ENCODE measurements at regions not wholly inside any gene's neighbourhood (a gene's known extent, or its start where the extent isn't known, plus 50 kb on each side); places are given as distances from the start of the nearest gene placed in this dataset.

GRCh38 chr15:81595752-81596151 lies 221.7 kb upstream of the TMC3 start:
- DNase-seq (ENCODE audit: low spot score), result no peak

GRCh38 chr15:81589671-81590070 lies 215.7 kb upstream of the TMC3 start:
- DNase-seq (ENCODE audit: low spot score), result no peak

DNA sequence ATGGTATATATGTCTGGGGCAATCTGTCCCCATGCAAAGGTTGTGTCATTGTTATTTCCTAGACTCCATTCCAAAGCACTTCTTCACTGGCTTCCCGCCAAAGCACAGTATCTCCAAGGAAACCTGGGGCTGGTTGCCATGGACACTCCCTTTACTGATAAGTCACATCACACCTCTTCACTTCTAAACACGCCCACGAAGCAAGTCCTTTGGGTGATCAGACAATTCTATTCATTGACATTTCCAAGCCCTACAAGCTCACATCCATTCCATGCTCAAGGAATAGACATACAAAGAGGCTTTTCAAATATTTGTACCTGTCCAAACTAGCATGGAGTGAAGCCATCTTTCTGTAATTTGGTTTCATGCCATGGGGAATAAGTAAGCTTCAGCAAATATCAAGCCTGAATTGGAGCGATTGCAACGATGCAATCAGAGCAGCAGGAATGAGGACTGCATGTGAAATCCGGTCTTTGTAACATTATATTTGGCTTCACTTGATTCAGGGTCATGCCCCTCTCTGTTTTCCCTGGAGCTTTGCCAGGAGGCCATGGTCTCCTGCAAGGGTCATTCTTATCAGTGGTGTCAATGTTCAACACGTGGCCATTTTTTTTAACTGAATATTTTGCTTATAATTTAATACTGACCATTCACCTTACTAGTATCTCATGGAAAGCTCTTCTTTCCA lies 201.6 kb upstream of the TMC3 start:
- DNase-seq (ENCODE audit: low spot score), result no peak

DNA sequence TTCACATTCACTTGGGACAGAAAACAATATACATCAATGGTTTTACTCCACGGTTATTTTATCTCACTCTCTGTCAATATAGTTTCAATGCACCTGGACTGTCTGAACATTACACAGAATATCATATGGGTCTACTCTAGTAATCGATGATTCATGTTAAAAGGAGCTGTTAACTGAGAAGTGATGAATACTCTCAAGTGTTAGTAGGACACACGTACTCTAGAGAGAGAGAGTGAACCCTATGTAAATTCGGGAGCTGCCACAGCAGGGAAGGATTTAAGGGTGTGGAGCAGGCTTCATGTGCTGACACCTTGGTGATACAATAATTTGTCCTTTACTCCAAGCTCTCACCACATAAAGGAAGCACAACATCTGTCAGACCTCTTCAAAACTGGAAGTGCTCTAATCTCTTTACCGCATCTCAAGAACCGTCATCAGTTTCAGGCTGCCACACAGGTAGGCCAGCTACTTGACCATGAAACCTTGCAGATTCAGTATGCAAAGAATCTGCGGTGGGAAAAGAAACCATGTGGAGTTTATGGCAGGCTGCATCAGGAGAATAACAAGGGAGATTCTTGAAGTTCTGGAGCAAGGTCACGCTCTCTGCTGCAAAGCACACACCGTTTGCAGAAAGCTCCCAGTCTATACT lies 199.2 kb upstream of the TMC3 start:
- no peak for DNase-seq (ENCODE audit: low spot score)

GRCh38 chr15:81572190-81572589 lies 198.2 kb upstream of the TMC3 start:
- no peak for DNase-seq (ENCODE audit: low spot score)

- DNase-seq (ENCODE audit: low spot score), result no peak
Measured at GRCh38 chr15:81569286-81570080, 195.5 kb upstream of the TMC3 start.

GRCh38 chr15:81567924-81568323 lies 193.9 kb upstream of the TMC3 start:
- no peak for DNase-seq (ENCODE audit: low spot score)

GRCh38 chr15:81562986-81563385 lies 189.0 kb upstream of the TMC3 start:
- DNase-seq (ENCODE audit: low spot score), result no peak

DNA sequence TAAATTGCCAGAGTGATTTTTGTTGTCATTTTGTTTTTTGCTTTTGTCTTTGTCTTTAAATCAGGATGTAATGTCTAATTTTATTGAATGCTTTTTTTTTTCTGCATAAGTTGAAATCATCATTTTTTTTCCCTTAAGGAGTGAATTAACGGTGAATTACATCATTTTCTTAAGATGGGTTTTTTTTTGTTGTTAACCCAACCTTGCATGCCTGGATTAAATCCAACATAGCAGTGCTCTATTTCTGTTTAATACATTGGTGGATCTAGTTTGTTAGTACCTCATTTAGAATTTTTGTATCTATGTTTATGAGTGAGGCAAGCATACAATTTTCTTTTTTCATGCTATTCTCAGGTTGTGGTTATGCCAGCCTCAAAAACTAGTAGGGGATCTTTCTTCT lies 186.4 kb upstream of the TMC3 start:
- DNase-seq (ENCODE audit: low spot score), result no peak

- DNase-seq (ENCODE audit: low spot score), result no peak
Measured at GRCh38 chr15:81558056-81558455, 184.0 kb upstream of the TMC3 start.

GRCh38 chr15:81555346-81555745 lies 181.3 kb upstream of the TMC3 start:
- no peak for DNase-seq (ENCODE audit: low spot score)

DNA sequence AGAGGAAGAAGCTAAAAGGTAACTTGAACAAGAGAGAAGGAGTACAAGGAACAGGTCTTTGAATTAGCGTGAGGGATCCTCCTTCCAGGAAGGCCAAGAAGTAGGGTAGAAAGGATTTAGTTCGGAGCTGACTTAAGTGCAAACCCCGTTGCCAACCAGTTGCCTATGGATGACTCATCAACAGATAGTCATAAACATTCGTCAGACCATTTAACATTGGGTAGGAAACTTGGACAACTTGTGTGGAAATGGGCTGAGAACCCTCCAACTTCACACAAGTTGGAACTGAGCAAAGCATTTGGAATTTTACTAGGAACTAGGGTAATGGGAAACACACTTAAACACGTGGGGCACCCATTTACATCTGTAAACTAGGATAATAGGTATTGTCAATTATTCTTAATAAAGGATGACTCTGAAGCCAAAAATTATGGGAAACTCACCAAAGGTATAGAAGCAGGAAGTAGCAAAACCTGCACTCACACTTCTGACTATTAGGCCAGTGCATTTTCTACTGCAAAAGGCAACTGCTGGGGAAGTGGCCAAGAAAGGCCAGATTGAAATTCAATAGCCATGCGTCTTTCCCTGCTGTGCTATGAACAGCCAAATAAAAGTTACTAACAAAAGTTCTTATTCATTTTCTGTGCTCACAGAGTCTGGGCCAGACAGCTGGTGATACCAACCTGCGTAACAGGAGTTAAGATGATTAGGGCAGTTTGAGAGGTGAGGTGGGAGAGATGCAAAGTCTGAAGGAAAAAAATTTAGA lies 174.5 kb upstream of the TMC3 start:
- DNase-seq (ENCODE audit: low spot score), result no peak

DNA sequence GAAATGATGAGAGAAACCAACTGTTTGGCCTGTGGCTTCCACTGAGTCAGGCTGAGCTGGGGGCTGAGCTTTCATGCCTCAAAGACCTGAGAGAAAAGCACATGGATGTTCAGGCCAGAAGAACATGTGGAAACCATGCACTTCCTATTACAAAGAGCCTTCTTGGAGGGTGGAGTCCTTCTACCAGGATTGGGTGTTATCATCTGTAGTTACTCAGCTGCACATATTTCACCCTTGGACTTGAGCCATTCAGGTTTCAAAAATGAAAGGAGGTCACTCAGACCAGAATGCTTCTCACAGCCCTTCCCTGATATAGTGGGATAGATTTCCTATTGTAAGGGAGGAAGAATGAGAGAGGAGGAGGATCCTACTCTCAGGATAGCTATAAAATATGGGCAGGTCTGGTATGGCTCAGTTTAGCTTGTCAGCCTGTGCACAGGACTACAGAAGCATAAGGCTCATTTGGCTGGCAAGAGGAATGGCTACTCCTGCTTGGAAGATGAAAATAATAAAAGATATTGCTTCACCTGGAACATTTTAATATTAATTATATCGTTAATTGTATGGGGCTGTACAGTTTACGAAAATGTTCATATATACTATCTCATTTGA lies 173.6 kb upstream of the TMC3 start:
- no peak for DNase-seq (ENCODE audit: low spot score)

- DNase-seq (ENCODE audit: low spot score), result no peak
Measured at GRCh38 chr15:81544385-81544784, 170.4 kb upstream of the TMC3 start.

DNA sequence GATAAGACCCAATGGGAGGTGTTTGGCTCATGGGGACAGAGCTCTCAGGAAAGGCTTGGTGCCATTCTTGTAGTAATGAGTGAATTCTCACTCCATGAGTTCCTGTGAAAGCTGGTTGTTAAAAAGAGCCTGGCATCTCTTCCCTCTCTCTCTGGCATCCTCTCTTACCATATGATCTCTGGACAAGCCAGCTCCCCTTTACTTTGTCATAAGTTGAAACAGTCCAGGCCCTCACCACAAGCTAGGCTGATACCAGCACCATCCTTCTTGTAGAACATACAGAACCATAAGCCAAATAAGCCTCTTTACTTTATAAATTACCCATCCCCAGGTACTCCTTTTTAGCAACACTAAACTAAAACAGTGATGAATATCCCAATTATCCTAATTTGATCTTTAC lies 166.9 kb upstream of the TMC3 start:
- no peak for DNase-seq (ENCODE audit: low spot score)

DNA sequence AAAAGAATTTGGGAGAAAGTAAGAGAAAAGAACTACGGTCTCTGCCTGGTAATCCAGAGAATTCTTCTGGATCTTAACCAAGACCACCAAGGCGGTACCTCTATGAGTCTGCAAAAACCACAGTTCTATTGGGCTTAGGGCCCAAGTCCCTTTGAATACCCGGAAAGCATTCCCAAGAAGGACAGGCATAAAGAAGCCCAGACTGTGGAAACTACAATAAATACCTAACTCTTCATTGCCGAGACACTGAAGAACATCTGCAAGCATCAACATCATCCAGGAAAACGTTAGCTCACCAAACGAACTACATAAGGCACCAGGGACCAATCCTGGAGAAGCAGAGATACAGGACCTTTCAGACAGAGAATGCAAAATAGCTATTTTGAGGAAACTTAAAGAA lies 162.3 kb upstream of the TMC3 start:
- no peak for DNase-seq (ENCODE audit: low spot score)

GRCh38 chr15:81534124-81534523 lies 160.1 kb upstream of the TMC3 start:
- DNase-seq (ENCODE audit: low spot score), result no peak

DNA sequence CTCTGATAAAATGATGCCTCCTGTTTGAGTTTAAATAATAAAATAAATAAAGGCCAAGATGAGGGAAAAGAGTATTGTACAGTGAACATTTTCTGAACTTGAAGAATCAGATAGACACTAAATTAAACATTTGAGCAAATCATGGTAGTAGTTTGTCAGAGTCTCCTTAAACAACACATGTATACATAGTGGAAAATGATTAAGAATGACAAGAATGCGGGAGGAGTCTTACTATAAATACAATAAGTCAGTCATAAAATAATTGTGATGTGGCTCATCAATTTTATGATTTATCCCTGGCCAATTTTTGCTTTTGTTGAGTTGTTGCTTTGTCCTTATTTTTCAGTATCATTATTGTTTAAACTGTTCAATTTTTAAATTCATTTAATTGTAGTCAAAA lies 158.0 kb upstream of the TMC3 start:
- DNase-seq (ENCODE audit: low spot score), result no peak

DNA sequence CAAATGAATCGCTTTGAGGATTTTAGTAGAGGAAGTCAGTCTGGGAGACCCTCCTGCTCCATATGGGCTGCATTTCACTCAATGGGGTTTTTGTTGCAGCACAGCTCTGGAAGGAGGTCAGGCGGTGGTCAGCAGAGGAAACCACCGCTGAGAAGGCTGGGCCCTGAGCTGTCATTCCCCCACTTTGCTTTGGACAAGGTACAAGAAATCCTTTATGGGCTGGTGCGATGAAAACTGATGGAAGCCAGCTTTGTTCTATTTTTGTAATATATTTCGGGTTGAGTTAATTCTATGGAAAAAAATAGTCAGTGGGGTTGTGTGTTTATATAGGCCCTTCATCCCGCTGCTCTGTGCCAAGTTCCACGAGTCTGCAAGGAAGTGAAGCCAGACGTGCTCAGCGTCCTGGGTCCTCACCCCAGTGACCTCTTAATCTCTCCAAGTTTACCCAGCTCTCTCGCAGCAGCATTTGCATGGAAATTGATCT lies 157.1 kb upstream of the TMC3 start:
- DNase-seq (ENCODE audit: low spot score), result no peak

- no peak for DNase-seq (ENCODE audit: low spot score)
Measured at GRCh38 chr15:81530271-81530691, 156.3 kb upstream of the TMC3 start.

DNA sequence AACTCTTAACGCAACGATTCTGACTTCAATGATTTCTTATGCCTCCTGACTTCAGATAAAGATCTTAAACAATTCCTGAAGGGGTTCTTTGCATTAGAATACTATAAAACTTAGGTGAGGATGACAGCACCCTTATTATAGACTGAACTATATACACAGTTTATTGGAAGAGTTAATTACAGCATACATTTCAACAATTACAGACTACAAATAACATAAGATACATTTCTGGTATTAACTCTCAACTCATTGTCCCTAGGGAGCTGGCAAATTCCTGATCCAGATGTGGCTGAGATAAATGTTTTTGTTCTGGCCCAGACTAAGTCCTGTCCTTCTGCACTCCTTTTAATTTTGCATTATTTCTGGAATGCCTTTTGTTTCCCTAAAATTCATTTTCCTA lies 155.5 kb upstream of the TMC3 start:
- no peak for DNase-seq (ENCODE audit: low spot score)

DNA sequence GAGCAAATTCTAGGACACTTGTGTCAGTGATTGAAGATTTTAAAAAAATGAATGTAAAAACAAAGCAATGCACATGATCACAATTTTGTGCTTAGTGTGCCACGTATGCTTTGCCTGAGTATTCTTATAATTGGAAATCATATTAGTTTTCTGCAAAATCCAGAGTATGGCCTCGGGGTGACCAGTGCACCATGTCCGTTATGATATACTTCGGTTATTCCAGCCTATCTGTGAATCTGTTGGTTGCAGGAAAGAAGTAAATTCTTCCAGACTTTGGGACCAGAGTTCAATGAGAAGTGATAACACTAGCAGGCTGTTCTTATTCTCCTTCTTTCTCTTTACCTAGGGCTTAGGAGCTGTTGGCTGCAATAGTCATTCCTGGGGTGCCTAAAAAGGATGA lies 152.0 kb upstream of the TMC3 start:
- no peak for DNase-seq (ENCODE audit: low spot score)

Measured in germinal center (tissue), 1 donor.